SK-N-SH (cell line): ENCODE measurements at regions not wholly inside any gene's neighbourhood (a gene's known extent, or its start where the extent isn't known, plus 50 kb on each side); places are given as distances from the start of the nearest gene placed in this dataset.

Experiments used
- CTCF ChIA-PET: fragments of 300-600, 350-600 bp; formaldehyde crosslinking; extraction: SDS; loops from one replicate; lab custom pipeline; 2021; lab: Yijun Ruan, JAX
- POLR2A ChIA-PET: fragments of 350-600 bp; sonication (Branson Sonifier 250); formaldehyde crosslinking; extraction: SDS; loops from one replicate; lab custom pipeline; 2020; ENCODE audit warnings: antibody characterized with exemption, inconsistent platforms; lab: Yijun Ruan, JAX
- DNase-seq: peaks from one replicate; pipeline ENCODE4 v3.0.0; 2012
- H2AFZ ChIP-seq: fragments of 200-600 bp; sonication (generic); 2 replicates; pipeline ENCODE4 v1.8.1; 2016; ENCODE audit warnings: antibody characterized with exemption, mild to moderate bottlenecking, low read depth
- H3F3A ChIP-seq: fragments of 200-600 bp; sonication (generic); replicated peaks from 2 replicates; pipeline ENCODE3; 2016; ENCODE audit warnings: antibody characterized with exemption, mild to moderate bottlenecking; ENCODE audit not compliant: insufficient read depth
- H3K27ac ChIP-seq, 2 experiments: fragments of 200-500 bp in 1 of 2; fragments of 200-600 bp in 1 of 2; sonication (Bioruptor generic) in 1 of 2; sonication (generic), shearing (Covaris generic) in 1 of 2; 2 replicates each; pipeline versions ENCODE4 v1.5.1 to v1.6.1; 2014 to 2016; ENCODE audit warnings: low read depth in 2 of 2, inconsistent platforms in 1 of 2, low read length in 1 of 2, mild to moderate bottlenecking in 1 of 2, mixed read lengths in 1 of 2
- H3K27me3 ChIP-seq: fragments of 200-600 bp; sonication (generic), shearing (Covaris generic); 2 replicates; pipeline ENCODE4 v1.6.1; 2016; ENCODE audit warnings: mixed run types; ENCODE audit not compliant: insufficient read depth
- H3K36me3 ChIP-seq, 2 experiments: fragments of 200-500 bp in 1 of 2; fragments of 200-600 bp in 1 of 2; sonication (Bioruptor generic) in 1 of 2; sonication (generic) in 1 of 2; replicated peaks in 1 of 2; 2 replicates each; pipeline versions ENCODE3 to v1.5.1; 2014 to 2016; ENCODE audit warnings: low read length in 1 of 2, mild to moderate bottlenecking in 1 of 2; ENCODE audit not compliant: insufficient read depth in 2 of 2, control insufficient read depth in 1 of 2
- H3K4me1 ChIP-seq, 2 experiments: fragments of 200-500 bp in 1 of 2; fragments of 200-600 bp in 1 of 2; sonication (Bioruptor generic) in 1 of 2; sonication (generic), shearing (Covaris generic) in 1 of 2; 2 replicates each; pipeline versions ENCODE4 v1.5.1 to v1.6.1; 2014 to 2016; ENCODE audit warnings: low read depth in 1 of 2, low read length in 1 of 2, mixed run types in 1 of 2; ENCODE audit not compliant: insufficient read depth in 2 of 2, control insufficient read depth in 1 of 2
- H3K4me2 ChIP-seq: fragments of 200-600 bp; sonication (generic), shearing (Covaris generic); 2 replicates; pipeline ENCODE4 v1.6.1; 2017; ENCODE audit warnings: mixed run types
- H3K4me3 ChIP-seq, 2 experiments: fragments of 200-500 bp in 1 of 2; fragments of 200-600 bp in 1 of 2; sonication (Bioruptor generic) in 1 of 2; sonication (generic), shearing (Covaris generic) in 1 of 2; 2 replicates each; pipeline versions ENCODE4 v1.5.1 to v1.8.1; 2014 to 2016; ENCODE audit warnings: low read depth in 2 of 2, inconsistent platforms in 1 of 2, low read length in 1 of 2, mild to moderate bottlenecking in 1 of 2, mixed read lengths in 1 of 2, moderate library complexity in 1 of 2
- H3K79me2 ChIP-seq: fragments of 200-600 bp; sonication (generic); 2 replicates; pipeline ENCODE4 v1.8.1; 2017; ENCODE audit warnings: mild to moderate bottlenecking; ENCODE audit not compliant: insufficient read depth
- H3K9ac ChIP-seq: fragments of 200-600 bp; sonication (generic); 2 replicates; pipeline ENCODE4 v1.6.1; 2017; ENCODE audit warnings: mixed run types
- H3K9me2 ChIP-seq: fragments of 200-600 bp; sonication (generic); 2 replicates; pipeline ENCODE4 v1.6.1; 2017; ENCODE audit warnings: mixed run types
- H3K9me3 ChIP-seq: fragments of 200-600 bp; sonication (generic); 2 replicates; pipeline ENCODE4 v1.6.1; 2017; ENCODE audit warnings: mixed run types, mild to moderate bottlenecking, moderate library complexity
- H4K20me1 ChIP-seq: fragments of 200-600 bp; sonication (generic); 2 replicates; pipeline ENCODE4 v1.6.1; 2017; ENCODE audit warnings: mild to moderate bottlenecking, mixed run types; ENCODE audit not compliant: insufficient read depth
- EP300 ChIP-seq, 2 experiments: IDR thresholded peaks; 2 replicates each; pipeline versions ENCODE4 v1.4.0 to v1.6.1; 2012; ENCODE audit warnings: borderline replicate concordance in 1 of 2, low read depth in 1 of 2, low read length in 1 of 2
- NRF1 ChIP-seq: IDR thresholded peaks from 2 replicates; pipeline ENCODE4 v1.6.1; 2012; ENCODE audit warnings: low read depth, mild to moderate bottlenecking, low read length
- RAD21 ChIP-seq: IDR thresholded peaks from 2 replicates; pipeline ENCODE4 v1.6.1; 2012; ENCODE audit warnings: mild to moderate bottlenecking, low read length
- RCOR1 ChIP-seq: fragments of 150-350 bp; IDR thresholded peaks from 2 replicates; pipeline ENCODE4 v1.6.1; 2017; ENCODE audit warnings: antibody characterized with exemption, low read length
- RXRA ChIP-seq: IDR thresholded peaks from 2 replicates; pipeline ENCODE4 v1.4.0; 2012; ENCODE audit warnings: low read depth, mild to moderate bottlenecking, borderline replicate concordance
- SMC3 ChIP-seq: IDR thresholded peaks from 2 replicates; pipeline ENCODE4 v1.6.1; 2012; ENCODE audit warnings: low read depth, low read length, improper control_type of control experiment
- YY1 ChIP-seq: IDR thresholded peaks from 2 replicates; pipeline ENCODE4 v1.4.0; 2012; ENCODE audit warnings: low read depth, mild to moderate bottlenecking
- WGBS: methylation state at CpG from one replicate; pipeline ENCODE4 v1.1.6; 2017; ENCODE audit warnings: low lambda C conversion rate; 5-methylcytosine and 5-hydroxymethylcytosine counted together
- TF ChIP-seq, protein P1 (sequence below): IDR thresholded peaks from 2 replicates; pipeline ENCODE4 v1.4.0; 2012; ENCODE audit warnings: low read depth
- TF ChIP-seq, protein P2 (sequence below): IDR thresholded peaks from 2 replicates; pipeline ENCODE4; 2012
- TF ChIP-seq, protein P3 (sequence below): IDR thresholded peaks from 2 replicates; pipeline ENCODE4 v1.6.1; 2012; ENCODE audit warnings: mild to moderate bottlenecking, low read depth, low read length, moderate library complexity
- TF ChIP-seq, protein P4 (sequence below): IDR thresholded peaks from 2 replicates; pipeline ENCODE4 v1.4.0; 2012; ENCODE audit warnings: low read depth, borderline replicate concordance

DNA sequence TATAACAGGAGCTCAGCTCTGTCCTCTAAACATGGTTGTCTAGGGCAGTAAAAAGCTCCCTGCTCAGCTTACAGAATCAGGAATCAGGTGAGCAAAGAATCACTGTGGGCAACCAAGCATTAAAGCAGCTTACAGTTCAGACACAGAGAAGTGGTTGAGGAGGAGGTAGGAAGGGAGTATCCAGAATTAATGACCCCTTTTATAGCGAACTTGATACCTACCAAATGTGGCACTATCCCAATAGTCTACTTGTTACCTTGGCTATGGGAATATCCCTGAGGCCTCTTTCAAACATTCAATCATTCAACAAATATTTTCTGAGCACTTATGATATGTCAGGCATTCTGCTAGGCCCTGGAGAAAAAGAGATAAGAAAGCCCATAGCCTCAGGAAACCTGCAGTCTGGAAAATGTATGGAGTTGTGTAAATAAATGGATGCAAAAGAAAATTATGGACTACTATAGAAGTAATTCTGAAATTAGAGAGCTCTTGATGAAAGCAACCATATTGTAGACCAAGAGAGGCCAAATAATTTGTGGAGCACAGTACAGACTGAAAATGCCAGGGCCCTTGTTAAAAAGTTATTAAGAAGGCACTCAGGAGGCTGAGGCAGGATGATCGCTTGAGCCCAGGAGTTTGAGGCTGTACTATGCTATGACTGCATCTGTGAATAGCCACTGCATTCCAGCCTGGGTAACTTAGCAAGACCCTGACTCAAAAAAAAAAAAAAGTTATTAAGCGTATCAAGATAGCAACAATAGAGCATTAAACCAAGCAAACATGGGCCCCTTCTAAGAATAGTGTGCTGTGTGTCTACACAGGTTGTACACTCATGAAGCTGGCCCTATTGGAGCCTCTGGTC, 134.0 kb upstream of the CPSF6 start:
- Histone ChIP-seq H3K4me3 (no peak overlapping the region), H2AFZ (no peak overlapping the region), H3K4me1 (peaks cover 0 to 10% of the 10 kb centered on the region in 2 experiments; a peak in 2 of 4 replicates), H3K36me3 (no peaks in the 10 kb centered on the region), H4K20me1 (no peaks in the 10 kb centered on the region), H3F3A (no peaks in the 10 kb centered on the region), H3K9ac (no peak overlapping the region), H3K9me2 (no peaks in the 10 kb centered on the region), H3K27me3 (no peaks in the 10 kb centered on the region), H3K4me2 (no peak overlapping the region), H3K9me3 (no peaks in the 10 kb centered on the region), H3K27ac (no peak overlapping the region), H3K79me2 (no peaks in the 10 kb centered on the region)
- TF ChIP-seq, protein P1, sequence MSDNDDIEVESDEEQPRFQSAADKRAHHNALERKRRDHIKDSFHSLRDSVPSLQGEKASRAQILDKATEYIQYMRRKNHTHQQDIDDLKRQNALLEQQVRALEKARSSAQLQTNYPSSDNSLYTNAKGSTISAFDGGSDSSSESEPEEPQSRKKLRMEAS = no peak
- TF ChIP-seq RCOR1 = no peak
- no peak for TF ChIP-seq RXRA
- ChIA-PET POLR2A (interaction anchor here (0.6 kb wide), 1 partner anchor 12 kb away, joined by 6 read pairs; no protein-coding TSS in a partner anchor), CTCF (no interaction called here)
- no peak for DNase-seq
- WGBS = 55% methylated on average over 3 of the region's 3 CpGs

DNA sequence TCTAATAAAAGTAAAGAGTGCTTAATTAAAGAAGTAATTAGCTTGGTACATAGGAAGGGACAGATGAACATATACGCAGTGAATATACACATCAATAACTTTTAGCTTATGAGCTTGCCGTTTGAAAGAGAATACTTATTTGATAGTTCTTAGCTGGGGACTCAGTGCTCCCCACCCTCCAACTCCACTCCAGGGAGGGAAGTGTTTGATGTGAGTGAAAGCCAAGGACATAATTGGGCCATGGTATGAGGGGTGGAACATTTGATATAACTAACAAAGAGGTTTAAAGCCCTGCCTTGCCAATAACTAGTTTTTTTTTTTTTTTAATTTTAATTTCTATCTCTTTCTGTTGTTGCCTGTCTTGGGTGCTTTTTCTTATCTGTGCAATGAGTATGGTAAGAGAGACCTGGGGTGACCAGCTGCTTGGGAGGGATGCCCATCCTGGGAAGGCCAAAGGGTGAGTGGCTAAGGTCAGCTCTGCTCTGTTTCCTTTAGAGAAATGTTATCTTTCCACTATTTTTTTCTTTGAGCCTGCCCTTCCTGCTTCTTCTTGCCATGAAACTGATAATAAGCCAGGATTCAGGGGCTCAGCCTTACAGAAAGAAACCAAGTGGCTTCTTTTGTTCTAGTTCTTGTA, 132.8 kb upstream of the CPSF6 start:
- Histone ChIP-seq H3K4me2 (no peak overlapping the region), H3K9me2 (no peaks in the 10 kb centered on the region), H3K9ac (no peak overlapping the region), H3K4me3 (no peak overlapping the region)
- TF ChIP-seq, protein P2, sequence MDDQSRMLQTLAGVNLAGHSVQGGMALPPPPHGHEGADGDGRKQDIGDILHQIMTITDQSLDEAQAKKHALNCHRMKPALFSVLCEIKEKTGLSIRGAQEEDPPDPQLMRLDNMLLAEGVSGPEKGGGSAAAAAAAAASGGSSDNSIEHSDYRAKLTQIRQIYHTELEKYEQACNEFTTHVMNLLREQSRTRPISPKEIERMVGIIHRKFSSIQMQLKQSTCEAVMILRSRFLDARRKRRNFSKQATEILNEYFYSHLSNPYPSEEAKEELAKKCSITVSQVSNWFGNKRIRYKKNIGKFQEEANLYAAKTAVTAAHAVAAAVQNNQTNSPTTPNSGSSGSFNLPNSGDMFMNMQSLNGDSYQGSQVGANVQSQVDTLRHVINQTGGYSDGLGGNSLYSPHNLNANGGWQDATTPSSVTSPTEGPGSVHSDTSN = no peak
- TF ChIP-seq EP300 (IDR thresholded peaks at IDR 0.05; ENCODE audit: borderline replicate concordance in 1 of 2, low read depth in 1 of 2, low read length in 1 of 2) = no peak
- TF ChIP-seq RCOR1 = no peak
- TF ChIP-seq YY1 = no peak
- no peak for TF ChIP-seq RAD21
- no peak for TF ChIP-seq SMC3
- TF ChIP-seq, protein P3, sequence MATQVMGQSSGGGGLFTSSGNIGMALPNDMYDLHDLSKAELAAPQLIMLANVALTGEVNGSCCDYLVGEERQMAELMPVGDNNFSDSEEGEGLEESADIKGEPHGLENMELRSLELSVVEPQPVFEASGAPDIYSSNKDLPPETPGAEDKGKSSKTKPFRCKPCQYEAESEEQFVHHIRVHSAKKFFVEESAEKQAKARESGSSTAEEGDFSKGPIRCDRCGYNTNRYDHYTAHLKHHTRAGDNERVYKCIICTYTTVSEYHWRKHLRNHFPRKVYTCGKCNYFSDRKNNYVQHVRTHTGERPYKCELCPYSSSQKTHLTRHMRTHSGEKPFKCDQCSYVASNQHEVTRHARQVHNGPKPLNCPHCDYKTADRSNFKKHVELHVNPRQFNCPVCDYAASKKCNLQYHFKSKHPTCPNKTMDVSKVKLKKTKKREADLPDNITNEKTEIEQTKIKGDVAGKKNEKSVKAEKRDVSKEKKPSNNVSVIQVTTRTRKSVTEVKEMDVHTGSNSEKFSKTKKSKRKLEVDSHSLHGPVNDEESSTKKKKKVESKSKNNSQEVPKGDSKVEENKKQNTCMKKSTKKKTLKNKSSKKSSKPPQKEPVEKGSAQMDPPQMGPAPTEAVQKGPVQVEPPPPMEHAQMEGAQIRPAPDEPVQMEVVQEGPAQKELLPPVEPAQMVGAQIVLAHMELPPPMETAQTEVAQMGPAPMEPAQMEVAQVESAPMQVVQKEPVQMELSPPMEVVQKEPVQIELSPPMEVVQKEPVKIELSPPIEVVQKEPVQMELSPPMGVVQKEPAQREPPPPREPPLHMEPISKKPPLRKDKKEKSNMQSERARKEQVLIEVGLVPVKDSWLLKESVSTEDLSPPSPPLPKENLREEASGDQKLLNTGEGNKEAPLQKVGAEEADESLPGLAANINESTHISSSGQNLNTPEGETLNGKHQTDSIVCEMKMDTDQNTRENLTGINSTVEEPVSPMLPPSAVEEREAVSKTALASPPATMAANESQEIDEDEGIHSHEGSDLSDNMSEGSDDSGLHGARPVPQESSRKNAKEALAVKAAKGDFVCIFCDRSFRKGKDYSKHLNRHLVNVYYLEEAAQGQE = no peak
- TF ChIP-seq NRF1 = no peak
- TF ChIP-seq, protein P4, sequence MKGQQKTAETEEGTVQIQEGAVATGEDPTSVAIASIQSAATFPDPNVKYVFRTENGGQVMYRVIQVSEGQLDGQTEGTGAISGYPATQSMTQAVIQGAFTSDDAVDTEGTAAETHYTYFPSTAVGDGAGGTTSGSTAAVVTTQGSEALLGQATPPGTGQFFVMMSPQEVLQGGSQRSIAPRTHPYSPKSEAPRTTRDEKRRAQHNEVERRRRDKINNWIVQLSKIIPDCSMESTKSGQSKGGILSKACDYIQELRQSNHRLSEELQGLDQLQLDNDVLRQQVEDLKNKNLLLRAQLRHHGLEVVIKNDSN = no peak
- TF ChIP-seq, all 33 proteins: peak for 0
- Histone ChIP-seq H2AFZ (0 out of 2 replicates have a peak overlapping the region, but pooled peaks have one; percentile 14), H3K9me3 (no peaks in the 10 kb centered on the region), H3K27ac (no peak overlapping the region), H3K79me2 (no peaks in the 10 kb centered on the region), H3K4me1 (peaks cover 0 to 10% of the 10 kb centered on the region in 2 experiments; a peak in 2 of 4 replicates), H3K27me3 (no peaks in the 10 kb centered on the region), H3K36me3 (no peaks in the 10 kb centered on the region), H4K20me1 (no peaks in the 10 kb centered on the region), H3F3A (no peaks in the 10 kb centered on the region)
- WGBS = 51% methylated on average over 2 of the region's 2 CpGs
- CTCF ChIA-PET = interaction anchor here (1.1 kb wide), 1 partner anchor 50 kb away, joined by 3 read pairs; no protein-coding TSS in a partner anchor
- POLR2A ChIA-PET = no interaction called here
- no peak for DNase-seq
